Stimulated activated CD4-positive, alpha-beta T cell treated with anti-CD3 and anti-CD28 coated beads, Interleukin-4, amount 100 ng/mL, for 24 hours (primary cell): ENCODE measurements at regions not wholly inside any gene's neighbourhood (a gene's known extent, or its start where the extent isn't known, plus 50 kb on each side); places are given as distances from the start of the nearest gene placed in this dataset.
A peak's percentile ranks its signal among the peaks of the same experiment; 100 is the strongest.
"Not testable (repeated sequence)": the region's sequence is repeated elsewhere in the genome, so short reads cannot be mapped to it uniquely, and the experiment has no call there.

Source experiments
- DNase-seq: peaks from one replicate; pipeline ENCODE4 v3.0.0-alpha.2; 2020

DNA sequence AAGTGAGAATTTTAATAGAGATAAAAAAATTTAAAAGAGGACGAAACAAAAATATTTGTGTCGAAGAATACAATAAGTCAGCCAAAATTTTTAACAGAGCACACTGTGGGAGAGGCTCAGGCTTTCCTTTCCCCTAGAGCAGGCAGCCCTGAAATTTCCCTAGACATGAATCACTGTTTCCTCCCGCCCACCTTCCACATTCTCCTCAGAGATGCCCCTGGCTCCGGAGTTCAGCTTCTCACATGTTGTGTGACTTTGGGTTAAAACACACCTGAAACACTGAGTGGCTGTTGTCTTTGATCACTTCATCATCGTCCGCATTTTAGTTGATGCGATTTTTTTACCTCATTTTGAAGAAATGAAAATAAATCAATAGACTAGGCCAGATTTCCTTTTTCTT, 1183.8 kb downstream of the TMEM121 start:
- DNase-seq: not testable (repeated sequence)

DNA sequence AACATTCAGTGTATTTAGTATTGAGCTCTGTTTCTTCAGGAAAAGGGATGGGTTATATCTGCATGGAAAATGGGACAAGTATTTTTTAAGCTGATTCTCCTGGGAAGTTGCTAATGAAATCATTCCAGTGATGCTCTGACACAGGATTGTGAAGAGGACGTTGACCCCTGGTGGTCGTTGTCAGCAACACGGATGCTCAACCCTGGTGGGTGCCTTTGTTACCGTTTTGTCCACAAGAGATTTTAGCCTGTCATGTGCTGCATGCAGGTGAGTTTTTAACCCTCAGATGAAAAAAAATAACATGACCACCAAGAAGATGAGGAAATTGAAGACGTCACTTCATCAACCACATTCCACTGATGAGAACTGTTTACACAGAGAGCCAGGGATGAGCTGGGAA, 1186.1 kb downstream of the TMEM121 start:
- DNase-seq: not testable (repeated sequence)

DNA sequence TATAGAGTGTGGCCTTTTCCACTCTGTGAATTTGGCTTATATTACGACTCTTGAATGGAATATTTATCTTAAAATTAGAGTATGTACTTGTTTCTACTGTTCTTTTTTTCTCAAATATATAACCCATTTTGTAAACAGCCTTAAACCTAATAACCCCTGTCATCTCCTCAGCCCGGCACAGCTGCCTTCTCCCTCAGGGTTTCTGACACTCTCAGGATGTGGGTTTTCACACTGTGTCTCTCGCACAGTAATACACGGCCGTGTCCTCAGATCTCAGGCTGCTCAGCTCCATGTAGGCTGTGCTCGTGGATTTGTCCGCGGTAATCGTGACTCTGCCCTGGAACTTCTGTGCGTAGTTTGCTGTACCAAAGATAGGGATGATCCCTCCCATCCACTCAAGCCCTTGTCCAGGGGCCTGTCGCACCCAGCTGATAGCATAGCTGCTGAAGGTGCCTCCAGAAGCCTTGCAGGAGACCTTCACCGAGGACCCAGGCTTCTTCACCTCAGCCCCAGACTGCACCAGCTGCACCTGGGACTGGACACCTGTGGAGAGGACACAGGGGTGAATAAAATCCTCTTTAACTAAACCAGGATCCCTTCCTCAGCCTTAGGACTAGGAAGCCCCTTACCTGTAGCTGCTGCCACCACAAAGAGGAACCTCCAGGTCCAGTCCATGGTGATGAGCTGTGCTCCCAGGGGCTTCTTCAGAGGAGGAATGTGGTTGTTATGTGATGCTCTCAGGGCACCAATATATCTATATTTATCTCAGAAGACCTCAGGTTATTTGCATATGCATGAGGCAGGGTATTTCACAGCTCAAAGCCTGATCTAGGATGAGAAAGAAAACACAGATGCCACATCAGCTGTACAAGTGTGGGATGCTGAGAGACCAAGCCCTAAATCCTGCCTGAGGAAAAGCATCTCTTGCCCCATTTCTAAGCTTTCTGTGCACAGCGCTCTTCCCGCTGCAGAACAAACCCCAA, 1188.4 kb downstream of the TMEM121 start:
- DNase-seq: not testable (repeated sequence)

- DNase-seq: not testable (repeated sequence)
Measured at GRCh38 chr14:106717544-106717943, 1191.2 kb downstream of the TMEM121 start.

DNA sequence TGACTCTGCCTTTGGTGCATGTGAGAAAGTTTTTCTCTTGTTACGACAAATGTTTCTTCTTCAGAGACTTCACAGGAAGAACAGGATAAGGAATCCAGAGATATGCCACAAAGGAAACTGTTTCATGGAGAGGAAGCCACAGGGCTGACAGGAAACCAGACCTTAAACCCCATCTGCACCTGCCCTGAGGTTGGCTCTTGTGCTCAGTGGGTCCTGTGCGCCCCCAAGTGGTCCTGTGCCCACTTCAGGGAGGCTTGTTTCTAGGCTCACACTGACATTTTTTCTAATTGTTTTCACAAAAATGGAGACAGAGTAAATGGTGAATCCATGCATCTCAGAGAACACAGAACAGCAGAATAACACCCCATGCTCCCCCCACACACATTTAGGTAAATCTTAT, 1193.5 kb downstream of the TMEM121 start:
- not testable (repeated sequence) for DNase-seq

GRCh38 chr14:106721926-106722325, 1195.5 kb downstream of the TMEM121 start:
- DNase-seq: not testable (repeated sequence)

DNA sequence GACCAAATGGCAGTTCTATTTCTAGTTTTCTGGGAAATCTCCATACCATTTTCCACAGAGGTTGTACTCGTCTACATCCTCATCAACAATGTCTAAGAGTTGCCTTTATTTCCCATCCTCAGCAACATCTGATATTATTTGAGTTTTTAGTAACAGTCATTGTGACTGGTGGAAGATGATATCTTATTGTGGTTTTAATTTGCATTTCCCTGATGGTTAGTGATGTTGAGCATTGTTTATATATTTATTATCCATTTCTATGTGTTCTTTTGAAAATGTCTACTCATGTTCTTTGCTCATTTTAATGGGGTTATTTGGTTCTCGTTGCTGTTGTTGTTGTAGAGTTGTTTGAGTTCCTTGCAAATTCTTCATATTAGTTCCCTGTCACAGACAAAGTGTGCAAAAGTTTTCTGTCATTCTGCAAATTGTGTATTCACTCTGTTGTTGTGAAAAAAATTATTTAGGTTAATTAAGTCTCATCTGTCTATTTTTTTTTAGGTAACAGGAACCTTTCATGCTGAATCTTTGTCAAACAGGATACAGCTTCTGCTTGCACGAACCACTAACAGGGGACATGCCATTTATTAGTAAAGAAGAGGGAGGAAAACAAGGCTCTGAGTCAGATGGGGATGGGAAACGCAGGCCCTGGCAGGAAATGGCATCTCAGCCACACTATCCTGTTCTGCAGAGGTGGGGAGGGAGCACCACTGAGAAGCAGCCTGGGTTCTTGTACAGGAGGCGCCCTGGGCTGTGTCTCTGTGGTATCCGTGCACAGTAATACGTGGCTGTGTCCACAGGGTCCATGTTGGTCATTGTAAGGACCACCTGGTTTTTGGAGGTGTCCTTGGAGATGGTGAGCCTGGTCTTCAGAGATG, 1196.7 kb downstream of the TMEM121 start:
- DNase-seq: not testable (repeated sequence)

DNA sequence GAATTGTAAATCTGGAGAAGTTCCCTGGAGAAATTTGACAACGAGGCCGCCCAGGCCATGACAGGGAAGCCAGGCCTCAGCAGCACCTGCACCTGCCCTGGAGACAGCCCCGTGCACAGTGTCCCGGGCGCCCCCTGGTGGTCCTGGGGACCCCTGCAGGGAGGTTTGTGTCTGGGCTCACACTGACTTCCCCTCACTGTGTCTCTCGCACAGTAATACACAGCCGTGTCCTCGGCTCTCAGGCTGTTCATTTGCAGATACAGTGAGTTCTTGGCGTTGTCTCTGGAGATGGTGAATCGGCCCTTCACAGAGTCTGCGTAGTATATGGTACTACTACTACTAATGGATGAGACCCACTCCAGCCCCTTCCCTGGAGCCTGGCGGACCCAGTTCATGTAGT, 1201.6 kb downstream of the TMEM121 start:
- DNase-seq: not testable (repeated sequence)

DNA sequence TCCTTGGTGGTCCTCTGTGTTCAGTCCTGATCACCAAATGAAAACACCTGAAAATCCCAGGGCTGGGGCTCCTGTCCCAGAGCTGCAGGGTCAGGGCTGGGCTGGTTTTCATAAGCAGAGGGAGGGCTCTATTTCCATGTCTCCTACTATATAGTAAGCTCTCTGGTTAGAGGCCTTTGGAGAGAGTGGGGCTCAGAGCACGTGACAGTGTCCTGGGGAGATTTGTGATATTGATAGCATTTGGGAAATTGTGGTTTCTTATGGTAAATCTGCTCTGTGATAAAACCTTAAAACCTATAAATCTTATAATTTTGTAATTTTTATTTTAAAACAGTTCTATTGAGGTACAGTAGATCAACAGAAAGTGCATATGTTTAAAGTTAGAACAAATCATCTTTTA, 1202.2 kb downstream of the TMEM121 start:
- no peak for DNase-seq

DNA sequence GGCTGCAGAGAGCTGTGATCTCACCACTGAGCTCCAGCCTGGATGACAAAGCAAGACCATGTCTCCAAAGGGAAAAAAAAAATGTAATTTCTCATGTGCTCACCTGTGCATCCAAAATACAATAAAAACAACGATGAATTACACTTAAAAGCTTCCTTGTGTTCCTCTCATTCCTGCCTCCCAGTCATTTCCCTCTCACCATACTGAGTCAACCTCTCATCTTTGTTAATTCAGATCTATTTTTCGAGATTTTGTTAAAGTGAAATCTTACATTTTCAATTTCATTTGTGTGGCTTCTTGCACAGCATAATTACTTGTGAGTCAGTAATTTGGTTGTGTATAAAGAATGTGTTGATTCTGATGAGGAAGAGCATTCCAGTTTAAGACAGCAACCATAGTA, 1203.2 kb downstream of the TMEM121 start:
- no peak for DNase-seq

- DNase-seq: no peak
Measured at GRCh38 chr14:106733771-106734170, 1207.4 kb downstream of the TMEM121 start.

DNA sequence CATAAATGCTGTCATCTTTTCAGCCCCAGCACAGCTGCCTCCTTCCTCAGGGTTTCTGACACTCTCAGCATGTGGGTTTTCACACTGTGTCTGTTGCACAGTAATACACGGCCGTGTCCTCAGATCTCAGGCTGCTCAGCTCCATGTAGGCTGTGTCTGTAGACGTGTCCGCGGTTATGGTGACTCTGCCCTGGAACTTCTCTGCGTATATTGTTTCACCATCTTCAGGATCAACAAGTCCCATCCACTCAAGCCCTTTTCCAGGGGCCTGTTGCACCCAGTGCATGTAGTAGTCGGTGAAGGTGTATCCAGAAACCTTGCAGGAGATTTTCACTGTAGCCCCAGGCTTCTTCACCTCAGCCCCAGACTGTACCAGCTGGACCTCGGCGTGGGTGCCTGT, 1210.6 kb downstream of the TMEM121 start:
- no peak for DNase-seq

GRCh38 chr14:106738075-106738474, 1211.7 kb downstream of the TMEM121 start:
- DNase-seq: no peak

GRCh38 chr14:106738598-106739258, 1212.3 kb downstream of the TMEM121 start:
- not testable (repeated sequence) for DNase-seq

DNA sequence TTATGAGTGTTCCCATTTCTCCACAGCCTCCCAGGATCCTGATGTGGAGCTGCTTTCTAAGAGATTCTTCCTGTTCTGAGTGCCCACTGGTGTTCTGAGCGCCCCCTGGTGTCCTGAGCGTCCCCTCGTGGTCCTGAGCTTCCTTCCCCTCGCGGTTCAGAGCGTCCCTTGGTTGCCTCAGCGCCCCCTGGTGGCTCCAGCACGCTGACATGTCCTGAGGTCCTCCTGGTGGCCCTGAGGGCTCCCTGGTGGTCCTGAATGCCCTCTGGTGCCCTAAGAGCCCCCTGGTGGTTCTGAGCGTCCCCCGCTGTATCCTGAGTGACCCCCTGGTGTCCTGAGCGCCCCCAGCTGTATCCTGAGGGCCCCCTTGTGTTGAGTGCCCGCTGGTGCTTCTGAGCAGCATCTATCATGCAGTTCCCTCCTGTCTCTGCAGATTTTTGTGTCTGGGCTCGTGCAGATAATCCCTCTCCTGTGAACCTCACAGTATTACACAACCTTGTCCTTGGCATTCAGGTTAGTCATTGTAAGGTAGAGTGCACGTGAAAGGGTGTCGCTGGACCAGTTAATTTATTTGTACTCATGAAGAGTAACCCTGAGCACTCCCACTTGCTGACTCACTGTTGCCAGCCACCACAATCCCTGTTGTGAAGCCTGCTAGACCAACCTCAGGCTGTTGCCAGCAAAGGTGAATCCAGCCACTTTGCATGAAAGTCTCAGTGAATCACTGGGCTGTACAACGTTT, 1214.9 kb downstream of the TMEM121 start:
- not testable (repeated sequence) for DNase-seq

DNA sequence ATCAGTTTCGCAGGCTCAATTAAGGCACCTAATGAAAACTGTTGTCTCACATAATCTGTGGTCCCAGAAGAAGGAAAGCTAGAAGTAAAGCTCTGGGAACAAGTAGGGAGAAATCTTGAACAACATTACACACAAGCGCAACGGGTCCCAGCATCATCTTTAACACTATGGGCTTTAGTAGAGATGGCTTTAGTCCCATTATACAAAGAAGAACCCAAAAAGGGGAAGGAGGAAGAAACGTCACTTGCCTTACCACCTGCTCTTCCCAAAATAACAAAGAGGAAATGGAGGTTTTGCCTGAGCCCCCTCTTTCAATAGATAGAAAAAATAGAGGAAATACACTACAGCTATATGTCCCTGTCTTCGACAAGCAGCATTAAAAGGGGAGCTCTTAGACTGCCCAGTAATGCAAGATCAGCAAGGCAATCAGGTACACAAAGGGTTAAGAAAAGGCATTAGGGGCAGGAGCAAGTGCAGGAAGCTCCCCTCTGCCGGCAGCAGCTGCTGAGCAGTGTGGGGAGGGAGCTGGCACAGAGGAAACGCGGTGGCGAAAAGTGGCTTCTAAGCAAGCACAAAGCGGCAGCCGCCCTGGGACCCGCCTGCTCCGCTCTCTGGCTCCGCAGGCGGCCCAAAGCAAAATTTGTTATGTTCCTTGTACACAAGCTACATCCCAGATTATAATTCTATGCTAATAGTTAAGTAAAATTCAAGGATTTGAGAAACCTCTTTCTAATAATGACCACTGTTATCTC, 1218.8 kb downstream of the TMEM121 start:
- DNase-seq: peak; percentile 19

- not testable (repeated sequence) for DNase-seq
Measured at GRCh38 chr14:106750089-106750488, 1223.7 kb downstream of the TMEM121 start.

DNA sequence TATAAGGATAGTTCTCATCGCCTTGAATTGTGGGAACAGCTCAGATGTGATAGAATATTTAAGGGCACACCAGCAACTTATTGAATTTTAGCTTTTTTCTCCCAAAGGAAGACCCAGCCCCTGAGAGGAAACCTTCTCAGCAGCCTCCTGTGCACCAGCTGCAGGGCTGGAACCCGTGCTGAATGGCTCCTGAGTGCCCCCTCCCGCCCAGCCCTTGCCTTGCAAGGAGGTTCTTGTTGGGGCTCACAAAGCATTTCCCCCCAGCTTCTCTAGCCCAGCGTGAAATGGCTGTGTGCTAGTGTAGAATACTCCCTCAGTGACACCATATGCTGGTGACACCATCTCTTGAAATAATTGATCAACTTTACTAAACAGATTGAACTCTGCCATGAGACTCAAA, 1227.4 kb downstream of the TMEM121 start:
- DNase-seq: not testable (repeated sequence)

DNA sequence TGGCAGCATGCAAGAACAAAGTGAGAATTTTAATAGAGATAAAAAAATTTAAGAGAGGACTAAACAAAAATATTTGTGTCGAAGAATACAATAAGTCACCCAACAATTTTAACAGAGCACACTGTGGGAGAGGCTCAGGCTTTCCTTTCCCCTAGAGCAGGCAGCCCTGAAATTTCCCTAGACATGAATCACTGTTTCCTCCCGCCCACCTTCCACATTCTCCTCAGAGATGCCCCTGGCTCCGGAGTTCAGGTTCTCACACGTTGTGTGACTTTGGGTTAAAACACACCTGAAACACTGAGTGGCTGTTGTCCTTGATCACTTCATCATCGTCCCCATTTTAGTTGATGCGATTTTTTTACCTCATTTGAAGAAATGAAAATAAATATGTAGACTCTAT, 1231.1 kb downstream of the TMEM121 start:
- DNase-seq: not testable (repeated sequence)

- DNase-seq: not testable (repeated sequence)
Measured at GRCh38 chr14:106761886-106762816, 1235.8 kb downstream of the TMEM121 start.
